Heart left ventricle (tissue), 13 donors: ENCODE measurements at regions not wholly inside any gene's neighbourhood (a gene's known extent, or its start where the extent isn't known, plus 50 kb on each side); places are given as distances from the start of the nearest gene placed in this dataset.

Source experiments
- CTCF ChIP-seq, 12 donors: fragments of 200-600 bp; sonication (generic) in 4 of 12; IDR thresholded peaks; one replicate each; pipeline versions ENCODE4 v1.5.0 to v1.8.0; 2018 to 2022; ENCODE audit warnings: antibody characterized with exemption in 12 of 12, mild to moderate bottlenecking in 5 of 12
- POLR2A ChIP-seq, 2 donors: fragments of 450-650 bp; IDR thresholded peaks; one replicate each; pipeline ENCODE4 v1.6.1; 2017; ENCODE audit warnings: antibody characterized with exemption in 2 of 2, mild to moderate bottlenecking in 2 of 2, moderate library complexity in 2 of 2
- donor health status: ischemic (EF 13 %, LVEDD 7.1; RV severe dilation, severe dysfunction).
- donor health status: DM: no; HTN: yes; CAD: no.
- donor health status: DM: no; HTN: no; CAD: no.
- donor health status: ischemic (EF 25% LVEDD 6.9; RV normal size, moderate dysfunction).
- donor health status: ischemic (EF 25% LVEDD 5.7; RV mildly dilated, moderate dysfunction).
- donor health status: ischemic (EF 35%, LVEDD 5.7; RV mildly dilated, moderate dysfunction).
- donor health status: nonischemic (EF 11% LVEDD 7.7; RV severe dilation, severe dysfunction).
- donor health status: DM: yes; HTN: yes; CAD: no.
- donor health status: PGD.
- donor health status: ischemic (EF 29% LVEDD 5.4; RV normal size, mild dysfunction).
- donor health status: nonischemic (EF 23%, LVEDD 6.1; RV moderate dilation, normal function).

- no peak for TF ChIP-seq CTCF (IDR thresholded peaks at IDR 0.05)
- TF ChIP-seq POLR2A (IDR thresholded peaks at IDR 0.05) = no peak
Observed at GRCh38 chr18:45122506-45122905, 441.8 kb downstream of the SETBP1 start.
